ENCODE measurements at regions not wholly inside any gene's neighbourhood (a gene's known extent, or its start where the extent isn't known, plus 50 kb on each side); places are given as distances from the start of the nearest gene placed in this dataset.
A peak's percentile ranks its signal among the peaks of the same experiment; 100 is the strongest.

DNA sequence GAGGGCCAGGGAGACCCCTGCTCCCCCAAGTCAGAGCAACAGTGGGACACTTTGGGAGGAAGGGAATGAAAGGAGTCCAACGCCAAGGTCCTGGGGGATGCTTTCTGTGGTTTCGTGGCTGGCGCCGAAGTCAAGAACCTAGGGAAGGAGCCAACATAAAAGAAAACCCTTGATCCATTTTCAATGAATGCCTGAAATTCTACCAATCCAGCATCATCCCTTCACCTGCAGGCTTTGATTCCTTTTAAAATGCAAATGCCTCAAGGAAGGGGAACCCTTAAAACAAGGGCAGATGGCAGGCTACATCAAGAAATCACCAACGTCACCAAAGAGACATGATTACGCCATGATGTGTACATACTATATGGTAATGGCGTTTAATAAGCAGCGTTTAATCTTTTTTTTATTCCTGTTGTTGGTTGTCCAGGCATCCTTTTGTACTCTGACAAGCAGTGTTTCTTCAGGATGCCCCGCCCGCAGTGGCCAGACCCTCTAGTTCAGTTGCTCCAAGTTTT lies 123.3 kb upstream of the SLC1A4 start:
- no peak overlapping the region for H3K4me3 ChIP-seq (ENCODE audit: low read depth, low read length)
- no peak overlapping the region for H3K27ac ChIP-seq
- H3K27me3 ChIP-seq (ENCODE audit: insufficient read depth, low read depth, severe bottlenecking), result no peaks in the 10 kb centered on the region
- TF ChIP-seq CTCF (IDR thresholded peaks at IDR 0.05; ENCODE audit: low read depth, low read length), result no peak
- H3K36me3 ChIP-seq, result no peaks in the 10 kb centered on the region
- peaks cover 5% of the 10 kb centered on the region for H3K9me3 ChIP-seq (ENCODE audit: severe bottlenecking)
- no peak for DNase-seq

DNA sequence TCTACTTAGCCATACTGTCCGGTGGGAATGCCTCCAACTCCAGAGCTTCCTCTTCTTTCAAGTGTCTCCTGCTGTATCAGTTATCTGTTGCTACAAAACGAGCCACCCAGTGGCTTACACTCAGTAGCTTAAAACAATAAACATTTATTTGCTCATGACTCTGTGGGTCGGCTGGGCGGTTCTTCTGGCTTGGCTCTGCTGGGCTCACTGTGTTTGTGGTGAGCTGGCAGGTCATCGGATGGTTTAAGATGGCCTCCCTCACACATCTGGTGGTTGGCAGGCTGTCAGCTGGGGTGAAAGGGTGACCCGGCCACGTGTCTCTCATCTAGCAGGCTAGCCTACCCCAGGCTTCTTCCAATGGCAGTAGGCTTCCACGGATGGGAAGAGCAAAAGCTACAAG lies 122.4 kb upstream of the SLC1A4 start:
- no peak for TF ChIP-seq CTCF (IDR thresholded peaks at IDR 0.05; ENCODE audit: low read depth, low read length)
- Histone ChIP-seq H3K27ac (no peak overlapping the region), H3K9me3 (ENCODE audit: severe bottlenecking) (peaks cover 5% of the 10 kb centered on the region), H3K27me3 (ENCODE audit: insufficient read depth, low read depth, severe bottlenecking) (no peaks in the 10 kb centered on the region), H3K4me3 (ENCODE audit: low read depth, low read length) (no peak overlapping the region), H3K36me3 (no peaks in the 10 kb centered on the region)
- DNase-seq, result no peak

DNA sequence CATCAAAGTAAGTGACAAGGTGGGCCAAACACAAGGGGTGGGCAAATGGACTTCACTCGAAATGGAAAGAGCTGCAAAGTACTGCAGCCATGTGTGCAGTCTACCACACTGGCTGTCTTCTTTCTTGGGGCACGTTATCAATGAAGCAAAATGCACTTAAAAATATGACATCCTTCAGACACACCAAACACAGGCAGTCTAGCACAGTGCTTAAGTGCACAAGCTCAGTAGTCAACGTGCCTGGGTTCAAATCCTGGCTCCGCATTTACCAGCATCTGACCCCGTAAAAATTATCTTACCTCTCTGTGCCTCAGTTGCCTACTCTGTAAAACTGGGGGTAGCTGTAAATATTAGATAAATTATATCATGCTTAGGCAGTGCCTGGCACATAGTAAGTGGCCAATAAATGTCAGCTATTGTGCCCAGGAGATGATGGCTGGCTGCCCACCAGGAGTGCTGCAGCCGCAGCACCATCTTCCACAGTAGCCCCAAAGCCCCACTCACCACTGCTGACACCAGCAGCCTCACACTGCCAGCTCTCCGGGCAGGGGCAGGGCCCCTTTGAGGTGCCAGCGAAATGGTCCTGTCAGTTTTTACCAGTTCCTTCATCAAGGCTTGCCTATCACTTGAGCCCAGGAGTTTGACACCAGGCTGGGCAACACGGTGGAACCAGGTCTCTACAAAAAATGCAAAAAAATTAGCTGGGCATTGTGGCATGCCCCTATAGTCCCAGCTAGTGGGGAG lies 121.8 kb upstream of the SLC1A4 start:
- Histone ChIP-seq H3K9me3 (ENCODE audit: severe bottlenecking) (peaks cover 4% of the 10 kb centered on the region), H3K36me3 (no peaks in the 10 kb centered on the region), H3K27ac (no peak overlapping the region), H3K27me3 (ENCODE audit: insufficient read depth, low read depth, severe bottlenecking) (no peaks in the 10 kb centered on the region), H3K4me3 (ENCODE audit: low read depth, low read length) (no peak overlapping the region)
- no peak for TF ChIP-seq CTCF (IDR thresholded peaks at IDR 0.05; ENCODE audit: low read depth, low read length)
- DNase-seq, result no peak

- TF ChIP-seq CTCF (IDR thresholded peaks at IDR 0.05; ENCODE audit: low read depth, low read length), result no peak
- no peaks in the 10 kb centered on the region for H3K27me3 ChIP-seq (ENCODE audit: insufficient read depth, low read depth, severe bottlenecking)
These were observed 120.1 kb upstream of the SLC1A4 start for GRCh38 chr2:64869126-64869525.

DNA sequence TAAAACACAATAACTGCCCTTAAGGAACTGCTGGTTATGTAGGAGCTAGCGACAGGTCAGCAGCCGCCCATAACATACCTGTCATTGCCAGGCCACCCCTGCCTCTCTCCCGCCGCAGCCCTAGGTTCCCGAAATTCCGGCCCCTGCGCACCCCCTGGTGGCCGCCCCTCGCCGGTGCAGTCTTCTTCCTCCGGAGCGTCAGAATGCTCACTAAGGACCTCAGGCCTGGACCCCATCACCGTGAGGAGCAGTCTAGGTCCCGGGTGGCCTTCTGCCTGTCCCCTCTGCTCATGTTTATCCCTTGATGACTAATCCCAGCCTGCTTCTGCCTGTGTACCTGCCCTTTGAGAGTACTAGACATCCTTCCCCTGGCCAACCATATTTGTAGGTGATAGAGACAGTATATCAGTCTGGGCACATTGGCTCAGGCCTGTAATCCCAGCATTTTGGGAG lies 115.7 kb upstream of the SLC1A4 start:
- Histone ChIP-seq H3K9me3 (ENCODE audit: severe bottlenecking) (no peaks in the 10 kb centered on the region), H3K27ac (no peak overlapping the region), H3K4me3 (ENCODE audit: low read depth, low read length) (no peak overlapping the region), H3K36me3 (no peaks in the 10 kb centered on the region), H3K27me3 (ENCODE audit: insufficient read depth, low read depth, severe bottlenecking) (no peaks in the 10 kb centered on the region)
- peak; percentile 87 for DNase-seq
- TF ChIP-seq CTCF (IDR thresholded peaks at IDR 0.05; ENCODE audit: low read depth, low read length), result peak; percentile 94

More at GRCh38 chr2:64869126-64869525, 120.1 kb upstream of the SLC1A4 start:
- no peak overlapping the region for H3K27ac ChIP-seq
- H3K4me3 ChIP-seq (ENCODE audit: low read depth, low read length), result no peak overlapping the region
- peak; percentile 29 for DNase-seq
- no peaks in the 10 kb centered on the region for H3K36me3 ChIP-seq
- H3K9me3 ChIP-seq (ENCODE audit: severe bottlenecking), result no peaks in the 10 kb centered on the region

Data from WERI-Rb-1 (cell line).